HCT116 (cell line): ENCODE measurements at regions not wholly inside any gene's neighbourhood (a gene's known extent, or its start where the extent isn't known, plus 50 kb on each side); places are given as distances from the start of the nearest gene placed in this dataset.

ENCODE experiments used
- ATAC-seq: fragments of 200-7000 bp; cut with Tn5 transposase; 2 replicates; pipeline ENCODE4 v1.9.1; 2020; ENCODE audit warnings: mild to moderate bottlenecking, moderate library complexity
- BruUV-seq: library from RNA; stranded (reverse); fragments of 400-500 nt; replicated peaks from 2 replicates; lab custom pipeline; 2021; lab: Mats Ljungman, UMichigan
- CTCF ChIA-PET: fragments of 300-600 bp; sonication (Branson Sonifier 250); formaldehyde crosslinking; loops from one replicate; lab custom pipeline; 2021; ENCODE audit warnings: antibody characterized with exemption; lab: Charles Lee
- POLR2A ChIA-PET: fragments of 300-600, 350-600 bp; sonication (Branson Sonifier 250); formaldehyde crosslinking; loops from one replicate; lab custom pipeline; 2021; ENCODE audit warnings: antibody characterized with exemption; lab: Charles Lee
- RAD21 ChIA-PET, 2 experiments: fragments of 300-600 bp; sonication (Branson Sonifier 250); formaldehyde crosslinking; loops; one replicate each; lab custom pipeline; 2023; ENCODE audit warnings: low total read pairs in 2 of 2; ENCODE audit not compliant: uncharacterized antibody in 2 of 2, unreplicated experiment in 2 of 2, low non-redundant PET in 1 of 2; lab: Charles Lee
- DNase-seq: peaks from one replicate; pipeline ENCODE4 v3.0.0-alpha.2; 2010; ENCODE audit warnings: low read depth, low spot score
- H2AFZ ChIP-seq: fragments of 200-600 bp; shearing (Covaris generic), sonication (generic); 2 replicates; pipeline ENCODE4 v1.6.1; 2017; ENCODE audit warnings: low read depth, mixed run types, mixed read lengths, antibody characterized with exemption, low read length; ENCODE audit not compliant: poor library complexity, severe bottlenecking
- H3K27ac ChIP-seq: 2 replicates; pipeline ENCODE4 v1.5.1; 2012; ENCODE audit warnings: low read depth, low read length
- H3K27me3 ChIP-seq: fragments of 200-600 bp; sonication (generic); 2 replicates; pipeline ENCODE4 v1.6.1; 2016; ENCODE audit warnings: mixed run types, low read length, mixed read lengths; ENCODE audit not compliant: insufficient read depth
- H3K36me3 ChIP-seq, 2 experiments: fragments of 200-500 bp in 1 of 2; fragments of 200-600 bp in 1 of 2; sonication (Bioruptor generic) in 1 of 2; sonication (generic) in 1 of 2; 2 replicates each; pipeline versions ENCODE4 v1.5.1 to v1.6.1; 2014 to 2016; ENCODE audit warnings: low read length in 2 of 2, inconsistent platforms in 1 of 2, mixed read lengths in 1 of 2, mixed run types in 1 of 2; ENCODE audit not compliant: insufficient read depth in 2 of 2, control insufficient read depth in 1 of 2
- H3K4me1 ChIP-seq, 2 experiments: fragments of 200-600 bp in 1 of 2; sonication (generic) in 1 of 2; 2 replicates each; pipeline versions ENCODE4 v1.5.1 to v1.6.1; 2012 to 2017; ENCODE audit warnings: low read length in 2 of 2, inconsistent platforms in 1 of 2, mild to moderate bottlenecking in 1 of 2, mixed read lengths in 1 of 2, mixed run types in 1 of 2, moderate library complexity in 1 of 2; ENCODE audit not compliant: insufficient read depth in 2 of 2, control insufficient read depth in 1 of 2
- H3K4me2 ChIP-seq: fragments of 200-600 bp; sonication (generic); 2 replicates; pipeline ENCODE4 v1.6.1; 2017; ENCODE audit warnings: mixed run types, low read length, mixed read lengths
- H3K4me3 ChIP-seq, 2 experiments: fragments of 200-600 bp in 1 of 2; sonication (generic) in 1 of 2; replicated peaks in 1 of 2; 2 replicates each; pipeline ENCODE4 v1.5.1; 2011 to 2016; ENCODE audit warnings: low read length in 2 of 2, control low read depth in 1 of 2, low read depth in 1 of 2, mild to moderate bottlenecking in 1 of 2, mixed read lengths in 1 of 2, mixed run types in 1 of 2
- H3K79me2 ChIP-seq: fragments of 200-600 bp; sonication (generic); 2 replicates; pipeline ENCODE4 v1.6.1; 2017; ENCODE audit warnings: mild to moderate bottlenecking, mixed run types, low read length, moderate library complexity, mixed read lengths; ENCODE audit not compliant: insufficient read depth
- H3K9ac ChIP-seq: fragments of 200-600 bp; sonication (generic); 2 replicates; pipeline ENCODE4 v1.6.1; 2016; ENCODE audit warnings: low read length, mixed read lengths
- H3K9me2 ChIP-seq: fragments of 200-600 bp; sonication (generic), shearing (Covaris generic); 2 replicates; pipeline ENCODE4 v1.6.1; 2017; ENCODE audit warnings: mixed run types, mild to moderate bottlenecking, moderate library complexity; ENCODE audit not compliant: insufficient read depth
- H3K9me3 ChIP-seq, 2 experiments: fragments of 200-500 bp in 1 of 2; fragments of 200-600 bp in 1 of 2; sonication (Bioruptor generic) in 1 of 2; sonication (generic) in 1 of 2; 2 replicates each; pipeline ENCODE4 v1.6.1; 2014 to 2017; ENCODE audit warnings: low read length in 2 of 2, mixed read lengths in 2 of 2, inconsistent platforms in 1 of 2, low read depth in 1 of 2, mild to moderate bottlenecking in 1 of 2, mixed run types in 1 of 2, moderate library complexity in 1 of 2; ENCODE audit not compliant: control insufficient read depth in 1 of 2, insufficient read depth in 1 of 2
- H4K20me1 ChIP-seq: fragments of 200-600 bp; sonication (generic), shearing (Covaris generic); 2 replicates; pipeline ENCODE4 v1.6.1; 2017; ENCODE audit warnings: mixed run types, mild to moderate bottlenecking, moderate library complexity; ENCODE audit not compliant: insufficient read depth
- ATF3 ChIP-seq: IDR thresholded peaks from 2 replicates; pipeline ENCODE4 v1.6.1; 2012
- CTCF ChIP-seq, 3 experiments: fragments of 200-600 bp in 1 of 3; sonication (generic) in 1 of 3; IDR thresholded peaks in 2 of 3; conservative IDR thresholded peaks in 1 of 3; 2 replicates each; pipeline ENCODE4 v1.5.1; 2012 to 2017; ENCODE audit warnings: low read depth in 2 of 3, low read length in 2 of 3, antibody characterized with exemption in 1 of 3, borderline replicate concordance in 1 of 3, control low read depth in 1 of 3, mild to moderate bottlenecking in 1 of 3, mixed read lengths in 1 of 3, mixed run types in 1 of 3, moderate library complexity in 1 of 3; ENCODE audit not compliant: insufficient read depth in 1 of 3
- ELF1 ChIP-seq: IDR thresholded peaks from 2 replicates; pipeline ENCODE4 v1.6.1; 2012; ENCODE audit warnings: low read depth, borderline replicate concordance
- EZH2 ChIP-seq: fragments of 200-600 bp; sonication (generic); IDR thresholded peaks from 2 replicates; pipeline ENCODE4 v1.6.1; 2017; ENCODE audit warnings: antibody characterized with exemption, mixed run types
- EZH2phosphoT487 ChIP-seq: fragments of 200-600 bp; IDR thresholded peaks from 2 replicates; pipeline ENCODE4 v1.6.1; 2018; ENCODE audit warnings: antibody characterized with exemption, borderline replicate concordance
- FOSL1 ChIP-seq: IDR thresholded peaks from 2 replicates; pipeline ENCODE4 v1.6.1; 2012; ENCODE audit warnings: low read depth
- RAD21 ChIP-seq: IDR thresholded peaks from 2 replicates; pipeline ENCODE4 v1.6.1; 2012; ENCODE audit warnings: low read depth, mild to moderate bottlenecking
- SIN3A ChIP-seq: IDR thresholded peaks from 2 replicates; pipeline ENCODE4 v1.6.1; 2012; ENCODE audit warnings: low read depth
- TCF7L2 ChIP-seq: IDR thresholded peaks from 2 replicates; pipeline ENCODE4 v1.7.0; 2011; ENCODE audit warnings: borderline replicate concordance, inconsistent platforms; ENCODE audit not compliant: insufficient read depth, insufficient read length; ENCODE audit errors: extremely low read depth
- YY1 ChIP-seq: IDR thresholded peaks from 2 replicates; pipeline ENCODE4 v1.6.1; 2011; ENCODE audit warnings: low read length, low read depth, moderate library complexity, mild to moderate bottlenecking; ENCODE audit not compliant: insufficient replicate concordance; ENCODE audit errors: extremely low read depth
- ZBTB33 ChIP-seq: IDR thresholded peaks from 2 replicates; pipeline ENCODE4 v1.6.1; 2011; ENCODE audit warnings: mild to moderate bottlenecking, low read length, moderate library complexity; ENCODE audit not compliant: insufficient replicate concordance; ENCODE audit errors: extremely low read depth
- ZFX ChIP-seq: fragments of 450-650 bp; IDR thresholded peaks from 2 replicates; pipeline ENCODE4 v1.6.1; 2017
- ZNF274 ChIP-seq: fragments of 200-500 bp; sonication (Bioruptor generic); IDR thresholded peaks from 2 replicates; pipeline ENCODE4 v1.6.1; 2014; ENCODE audit warnings: mild to moderate bottlenecking, low read depth, low read length, inconsistent platforms
- intact Hi-C: fragments of 100-400 bp; cut with micrococcal nuclease; formaldehyde crosslinking; loops from 2 replicates; pipeline ENCODE4 v1.10.0; 2022

- ChIA-PET CTCF (no interaction called here), RAD21 (no interaction called here), POLR2A (no interaction called here)
- Histone ChIP-seq H2AFZ (no peak overlapping the region), H3K9me3 (peaks cover 4 to 21% of the 10 kb centered on the region in 2 experiments), H3K4me1 (no peaks in the 10 kb centered on the region), H3K79me2 (no peaks in the 10 kb centered on the region), H4K20me1 (no peaks in the 10 kb centered on the region), H3K4me3 (no peak overlapping the region), H3K9me2 (no peaks in the 10 kb centered on the region), H3K4me2 (no peak overlapping the region), H3K36me3 (no peaks in the 10 kb centered on the region), H3K9ac (no peak overlapping the region), H3K27me3 (no peaks in the 10 kb centered on the region), H3K27ac (no peak overlapping the region)
- no peak for ATAC-seq
- TF ChIP-seq EZH2 (no peak), FOSL1 (no peak), ZBTB33 (no peak), EZH2phosphoT487 (no peak), SIN3A (no peak), CTCF (IDR thresholded peaks at IDR 0.05 in 2 of 3, conservative IDR thresholded peaks at IDR 0.05 in 1 of 3; ENCODE audit: borderline replicate concordance in 1 of 3, insufficient read depth in 1 of 3, low read depth in 2 of 3, low read length in 2 of 3) (no peak), TCF7L2 (no peak), ELF1 (no peak), ATF3 (no peak), ZFX (no peak), RAD21 (no peak), ZNF274 (no peak), YY1 (no peak)
- intact Hi-C loops = no loop called here
- DNase-seq = no peak
- BruUV-seq = no TSS peak
These were observed 846.4 kb upstream of the CDH8 start for GRCh38 chr16:62882552-62883221.
